ENCODE measurements at regions not wholly inside any gene's neighbourhood (a gene's known extent, or its start where the extent isn't known, plus 50 kb on each side); places are given as distances from the start of the nearest gene placed in this dataset.
"Not testable (repeated sequence)": the region's sequence is repeated elsewhere in the genome, so short reads cannot be mapped to it uniquely, and the experiment has no call there.

- no peak for DNase-seq
These were observed 183.3 kb upstream of the TRIB2 start for GRCh38 chr2:12533337-12534005.

GRCh38 chr2:12534646-12535263, 182.0 kb upstream of the TRIB2 start:
- no peak for DNase-seq

- no peak for DNase-seq
These were observed 179.8 kb upstream of the TRIB2 start for GRCh38 chr2:12536976-12537375.

- no peak for DNase-seq
These were observed 178.5 kb upstream of the TRIB2 start for GRCh38 chr2:12538138-12538694.

GRCh38 chr2:12539336-12539735, 177.4 kb upstream of the TRIB2 start:
- DNase-seq: no peak

- no peak for DNase-seq
These were observed 176.8 kb upstream of the TRIB2 start for GRCh38 chr2:12539776-12540562.

GRCh38 chr2:12543076-12543977, 173.4 kb upstream of the TRIB2 start:
- DNase-seq: no peak

GRCh38 chr2:12543978-12544558, 172.7 kb upstream of the TRIB2 start:
- DNase-seq: no peak

- DNase-seq: no peak
These were observed 169.1 kb upstream of the TRIB2 start for GRCh38 chr2:12547566-12548170.

- no peak for DNase-seq
These were observed 167.8 kb upstream of the TRIB2 start for GRCh38 chr2:12548906-12549305.

- no peak for DNase-seq
These were observed 167.1 kb upstream of the TRIB2 start for GRCh38 chr2:12549641-12550040.

- DNase-seq: no peak
These were observed 164.6 kb upstream of the TRIB2 start for GRCh38 chr2:12552092-12552491.

- DNase-seq: no peak
These were observed 162.3 kb upstream of the TRIB2 start for GRCh38 chr2:12554224-12555011.

GRCh38 chr2:12555012-12555645, 161.6 kb upstream of the TRIB2 start:
- no peak for DNase-seq

GRCh38 chr2:12556762-12557161, 160.0 kb upstream of the TRIB2 start:
- DNase-seq: no peak

GRCh38 chr2:12557688-12558087, 159.0 kb upstream of the TRIB2 start:
- DNase-seq: no peak

- no peak for DNase-seq
These were observed 158.2 kb upstream of the TRIB2 start for GRCh38 chr2:12558519-12558918.

GRCh38 chr2:12560618-12561017, 156.1 kb upstream of the TRIB2 start:
- no peak for DNase-seq

- DNase-seq: no peak
These were observed 149.3 kb upstream of the TRIB2 start for GRCh38 chr2:12567411-12567810.

GRCh38 chr2:12569510-12569909, 147.2 kb upstream of the TRIB2 start:
- DNase-seq: not testable (repeated sequence)
